ENCODE measurements at regions not wholly inside any gene's neighbourhood (a gene's known extent, or its start where the extent isn't known, plus 50 kb on each side); places are given as distances from the start of the nearest gene placed in this dataset.

DNA sequence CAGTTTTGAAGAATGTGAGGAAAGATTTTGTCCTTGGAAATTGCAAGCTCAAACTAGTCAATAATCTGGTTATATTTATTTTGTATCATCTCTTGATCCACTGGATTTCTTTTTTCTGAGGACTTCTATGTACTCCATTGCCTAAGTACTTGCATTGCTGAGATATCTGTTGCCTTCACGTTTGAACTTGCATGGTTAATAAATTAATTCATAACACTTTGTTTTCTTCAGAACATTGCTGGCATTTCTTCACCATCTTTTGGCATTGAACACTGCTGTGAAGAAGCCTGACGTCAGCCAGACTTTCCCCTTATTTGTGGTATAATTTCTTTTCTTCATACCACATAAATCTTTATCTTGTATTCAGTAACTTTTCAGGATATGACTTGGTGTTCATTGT is 246.0 kb upstream of the KIF2A start:
- TF ChIP-seq, protein P1, sequence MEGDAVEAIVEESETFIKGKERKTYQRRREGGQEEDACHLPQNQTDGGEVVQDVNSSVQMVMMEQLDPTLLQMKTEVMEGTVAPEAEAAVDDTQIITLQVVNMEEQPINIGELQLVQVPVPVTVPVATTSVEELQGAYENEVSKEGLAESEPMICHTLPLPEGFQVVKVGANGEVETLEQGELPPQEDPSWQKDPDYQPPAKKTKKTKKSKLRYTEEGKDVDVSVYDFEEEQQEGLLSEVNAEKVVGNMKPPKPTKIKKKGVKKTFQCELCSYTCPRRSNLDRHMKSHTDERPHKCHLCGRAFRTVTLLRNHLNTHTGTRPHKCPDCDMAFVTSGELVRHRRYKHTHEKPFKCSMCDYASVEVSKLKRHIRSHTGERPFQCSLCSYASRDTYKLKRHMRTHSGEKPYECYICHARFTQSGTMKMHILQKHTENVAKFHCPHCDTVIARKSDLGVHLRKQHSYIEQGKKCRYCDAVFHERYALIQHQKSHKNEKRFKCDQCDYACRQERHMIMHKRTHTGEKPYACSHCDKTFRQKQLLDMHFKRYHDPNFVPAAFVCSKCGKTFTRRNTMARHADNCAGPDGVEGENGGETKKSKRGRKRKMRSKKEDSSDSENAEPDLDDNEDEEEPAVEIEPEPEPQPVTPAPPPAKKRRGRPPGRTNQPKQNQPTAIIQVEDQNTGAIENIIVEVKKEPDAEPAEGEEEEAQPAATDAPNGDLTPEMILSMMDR (IDR thresholded peaks at IDR 0.05): no peak
- no peak for TF ChIP-seq POLR2A (IDR thresholded peaks at IDR 0.05)

Measured in lower leg skin (tissue), 3 donors.